ENCODE measurements at regions not wholly inside any gene's neighbourhood (a gene's known extent, or its start where the extent isn't known, plus 50 kb on each side); places are given as distances from the start of the nearest gene placed in this dataset.

DNA sequence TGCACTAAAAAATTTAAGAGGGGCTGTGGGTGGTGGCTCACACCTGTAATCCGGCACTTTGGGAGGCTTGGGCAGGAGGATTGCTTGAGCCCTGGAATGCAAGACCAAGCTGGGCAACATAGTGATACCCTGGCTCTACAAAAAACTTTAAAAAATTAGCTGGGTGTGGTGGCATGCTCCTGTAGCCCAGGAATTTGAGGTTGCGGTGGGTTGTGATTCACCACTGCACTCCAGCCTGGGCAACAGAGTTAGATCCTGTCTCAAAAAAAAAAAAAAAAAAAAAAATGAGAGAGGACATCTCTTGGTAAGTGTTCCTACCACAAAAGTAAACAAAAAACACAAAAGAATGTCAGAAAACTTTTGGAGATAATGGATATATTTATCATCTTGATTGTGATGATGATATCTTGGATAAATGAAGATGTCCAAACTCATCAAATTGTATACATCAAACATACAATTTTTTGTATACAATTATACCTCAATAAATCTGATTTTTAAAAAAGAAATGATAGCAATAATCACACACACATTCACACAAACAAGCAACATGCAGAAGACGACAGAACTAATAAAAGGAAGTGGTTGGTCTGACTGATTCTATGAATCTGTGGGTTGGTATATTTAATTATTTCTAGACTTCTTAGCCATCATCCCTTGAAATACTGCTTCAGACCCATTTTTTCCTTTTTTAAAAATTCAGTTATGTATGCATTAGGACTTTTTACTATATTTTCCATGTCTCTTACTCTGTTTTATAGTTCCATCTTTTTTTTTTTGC lies 465.9 kb downstream of the PLA2G4A start:
- no peak for DNase-seq (ENCODE audit: low read depth in 2 of 3, low spot score in 2 of 3)

DNA sequence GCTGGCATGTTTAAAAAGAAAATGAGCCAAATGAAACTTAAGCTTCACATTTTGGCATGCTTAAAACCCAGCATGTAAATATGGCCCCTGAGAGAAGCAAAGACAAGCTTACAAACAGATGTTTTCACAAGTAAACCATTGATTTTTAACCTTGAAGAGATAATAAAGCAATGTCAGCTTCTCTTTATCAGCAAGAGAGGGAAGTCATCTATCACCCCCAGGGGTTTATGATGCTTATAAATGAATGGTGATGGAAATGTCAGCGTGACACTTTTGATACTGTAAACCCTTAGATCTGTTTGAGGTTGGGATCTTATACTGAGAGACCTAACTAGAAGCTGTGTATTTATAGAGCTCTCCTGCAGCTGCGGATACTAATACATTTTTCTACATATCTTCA lies 471.3 kb downstream of the PLA2G4A start:
- no peak for DNase-seq (ENCODE audit: low read depth in 2 of 3, low spot score in 2 of 3)

DNA sequence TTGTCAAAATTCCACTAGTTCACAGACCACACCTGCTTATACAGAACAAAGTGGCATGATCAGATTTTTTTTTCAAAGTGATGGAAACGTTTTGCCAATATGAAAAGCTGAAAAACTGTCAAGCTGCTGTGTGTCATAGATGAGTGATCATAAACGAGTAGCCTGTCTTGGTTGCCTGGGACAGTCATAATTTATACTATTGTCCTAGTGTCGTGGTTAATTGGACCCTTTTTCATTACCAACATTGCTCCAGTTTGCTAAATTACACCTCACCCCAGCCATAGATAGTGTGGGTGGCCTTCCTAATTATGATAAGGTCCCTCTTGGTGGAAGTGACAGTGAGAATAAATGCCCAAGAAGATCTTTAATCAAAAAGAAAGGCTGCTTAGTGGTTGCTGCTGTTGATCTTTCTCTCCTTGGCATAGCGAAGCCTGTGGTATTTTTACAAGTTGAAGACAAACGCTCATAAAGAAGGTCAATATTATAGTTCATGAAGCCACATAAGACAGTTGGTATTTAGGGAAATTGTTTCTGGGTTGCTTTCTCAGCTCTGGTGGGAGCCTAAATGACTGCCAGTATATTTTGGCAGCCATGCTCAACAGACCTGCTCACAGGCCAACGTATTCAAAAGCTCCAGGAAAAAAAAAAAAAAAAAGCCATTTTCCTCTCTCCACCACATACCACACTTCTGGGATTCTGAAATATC lies 478.1 kb downstream of the PLA2G4A start:
- DNase-seq (ENCODE audit: low read depth in 2 of 3, low spot score in 2 of 3), result no peak

DNA sequence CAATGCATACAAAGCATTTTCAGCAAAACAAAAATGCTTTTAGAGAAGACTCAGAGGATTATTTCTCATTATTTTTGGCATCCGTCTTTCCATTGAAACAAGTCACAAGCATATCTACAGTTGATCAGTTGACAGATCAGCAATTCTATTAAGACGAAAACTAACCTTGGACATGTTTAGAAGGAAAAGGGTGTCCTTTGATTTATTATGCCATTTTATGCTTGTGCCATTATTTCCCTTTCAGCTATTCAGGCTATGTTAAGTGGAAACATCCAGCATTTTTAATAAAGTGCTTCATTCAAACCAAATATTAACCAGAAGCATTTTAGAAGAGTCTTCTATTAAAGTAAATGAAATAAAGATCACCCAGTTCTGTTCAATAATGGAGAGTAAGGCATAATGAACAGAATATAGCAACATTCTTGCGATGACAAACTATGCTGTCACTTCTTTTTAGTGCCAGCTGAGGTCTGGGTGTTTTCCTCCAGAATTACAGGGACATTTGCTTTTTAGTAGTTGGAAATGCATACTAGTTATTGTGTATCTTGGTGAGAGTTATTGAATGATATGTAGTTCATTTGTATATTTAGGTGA lies 481.4 kb downstream of the PLA2G4A start:
- DNase-seq (ENCODE audit: low read depth in 2 of 3, low spot score in 2 of 3), result no peak

DNA sequence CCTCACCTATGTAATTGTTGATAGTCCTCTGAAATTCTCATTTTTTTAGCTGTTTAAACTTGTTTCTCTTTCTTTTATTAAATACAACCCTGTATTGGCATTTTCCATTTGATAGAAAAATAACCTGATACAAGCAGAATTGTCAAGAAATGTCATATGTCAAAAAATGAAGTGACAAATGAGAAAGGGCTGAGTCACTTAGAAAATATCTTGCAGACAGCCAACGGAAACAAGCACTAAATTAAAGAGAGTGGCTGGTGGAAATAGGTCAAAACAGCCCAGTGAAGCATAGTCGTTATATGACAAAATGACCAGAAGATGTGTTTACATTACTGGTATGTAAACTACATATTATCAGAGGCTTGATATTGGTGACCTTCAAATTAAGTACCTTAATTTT lies 484.4 kb downstream of the PLA2G4A start:
- no peak for DNase-seq (ENCODE audit: low read depth in 2 of 3, low spot score in 2 of 3)

DNA sequence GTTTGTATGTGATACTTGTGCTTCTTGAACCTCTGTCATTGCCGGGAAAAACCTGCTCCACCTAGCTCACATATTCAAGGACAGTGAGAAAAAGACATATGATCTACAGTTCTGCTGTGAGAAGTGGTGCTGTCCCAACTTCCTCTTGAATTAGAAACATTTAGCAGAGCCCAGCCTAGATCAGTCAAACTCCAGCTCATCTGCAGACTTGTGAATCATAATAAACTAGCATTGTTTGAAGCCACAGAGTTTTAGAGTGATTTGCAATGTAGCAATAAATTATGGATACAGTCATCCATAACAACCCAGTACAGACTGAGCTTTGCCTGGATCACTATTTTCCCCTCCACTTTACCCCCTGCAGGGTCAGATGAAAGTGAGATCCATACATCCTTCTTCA lies 497.8 kb downstream of the PLA2G4A start:
- no peak for DNase-seq (ENCODE audit: low read depth in 2 of 3, low spot score in 2 of 3)

DNA sequence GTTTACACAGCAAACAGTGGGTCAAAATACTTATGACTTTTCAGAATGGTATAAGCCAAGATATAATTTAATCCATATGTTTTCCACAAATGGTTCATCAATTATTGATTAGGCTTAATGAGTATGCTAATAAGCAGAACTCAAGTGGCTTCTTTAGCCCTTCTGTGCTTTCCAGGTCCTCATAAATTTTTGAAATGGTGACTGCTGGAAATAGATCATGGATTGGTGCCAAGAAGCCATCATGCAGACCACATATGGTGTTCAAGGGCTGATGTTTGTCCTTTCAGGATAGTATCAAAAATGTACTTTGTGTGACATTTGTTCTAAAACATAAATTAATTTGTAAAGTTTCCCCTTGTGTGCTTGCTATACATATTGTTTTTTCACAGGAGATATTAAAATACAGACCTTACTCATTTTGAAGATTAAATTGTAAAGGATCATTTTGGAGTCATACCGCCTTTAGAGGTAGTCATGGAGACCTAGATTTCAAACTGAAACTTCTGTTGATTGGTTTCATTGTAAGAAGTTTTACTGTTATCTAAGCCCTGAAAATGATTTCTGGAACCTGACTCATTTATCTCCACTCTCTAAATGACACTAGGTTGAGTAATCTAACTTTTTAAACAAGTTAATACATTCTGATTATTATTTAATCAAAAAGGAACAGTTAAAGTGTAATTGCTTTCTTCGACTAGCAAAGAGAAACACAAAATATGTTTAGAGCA lies 507.9 kb downstream of the PLA2G4A start:
- no peak for DNase-seq (ENCODE audit: low read depth in 2 of 3, low spot score in 2 of 3)

DNA sequence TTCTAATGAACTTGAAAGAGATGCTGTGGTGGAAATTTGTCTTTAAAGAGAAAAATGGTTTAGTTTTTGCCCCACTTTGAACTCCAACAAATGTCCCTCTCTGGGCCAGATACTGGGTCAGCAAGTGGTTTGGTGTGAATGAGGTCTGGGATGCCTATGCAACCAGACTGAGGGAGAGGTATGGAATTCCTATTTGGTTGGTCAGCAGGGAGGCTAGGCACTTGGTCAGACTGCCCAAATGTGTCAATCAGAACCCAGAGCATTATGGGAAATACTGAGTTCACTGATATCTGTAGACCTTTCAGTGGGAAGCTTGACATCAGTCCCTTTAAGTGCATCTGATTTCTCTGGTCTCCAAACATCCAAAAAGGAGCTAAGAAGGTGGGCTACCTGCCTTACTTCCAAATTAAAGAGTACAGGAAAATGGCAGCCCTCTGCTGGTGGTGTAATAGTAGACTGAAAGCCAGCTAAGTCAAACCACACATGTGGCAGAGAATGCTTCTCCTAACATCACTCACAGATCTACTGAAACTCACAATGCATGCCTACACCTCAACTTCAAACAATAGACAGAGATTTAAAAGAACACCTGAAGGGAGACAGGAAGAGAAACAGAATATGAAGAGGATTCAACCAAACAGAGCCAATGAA lies 510.1 kb downstream of the PLA2G4A start:
- no peak for DNase-seq (ENCODE audit: low read depth in 2 of 3, low spot score in 2 of 3)

DNA sequence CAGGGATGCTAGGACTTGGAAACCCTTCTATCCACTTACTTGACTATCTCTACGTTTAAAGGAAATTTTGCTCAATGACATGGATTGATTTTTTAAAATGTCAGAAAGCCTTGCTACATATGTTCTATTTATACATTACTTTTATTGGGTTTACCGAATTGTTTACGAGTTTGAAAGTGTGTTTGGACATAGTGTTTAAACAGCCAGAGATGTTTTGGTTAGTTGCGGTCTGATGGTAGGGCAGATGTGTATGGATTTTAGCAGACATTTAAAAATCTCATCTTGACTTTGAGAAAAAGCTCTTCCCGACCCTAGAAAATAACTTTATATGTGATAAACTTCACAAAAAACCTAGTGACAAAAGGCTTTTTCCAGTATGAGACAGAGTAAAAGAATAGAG lies 513.7 kb downstream of the PLA2G4A start:
- DNase-seq (ENCODE audit: low read depth in 2 of 3, low spot score in 2 of 3), result no peak

DNA sequence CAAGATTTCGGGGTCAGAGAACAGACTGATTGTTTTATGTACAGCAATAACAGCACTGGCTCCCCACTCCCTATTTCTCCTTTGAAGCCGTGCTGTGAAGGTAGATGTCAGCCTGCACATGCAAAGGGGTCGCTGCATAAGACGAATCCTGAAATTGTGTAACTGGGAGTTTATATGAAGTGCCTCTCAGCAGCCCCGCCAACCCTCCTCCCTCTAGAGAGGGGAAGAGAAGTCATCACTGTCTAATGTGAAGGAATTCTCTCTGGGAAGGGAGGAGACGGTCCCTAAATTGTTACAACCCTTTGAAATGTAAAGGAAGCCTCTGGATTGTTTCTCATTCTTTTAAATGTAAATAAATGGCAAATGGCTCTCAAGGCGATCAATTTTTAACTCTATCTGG lies 545.3 kb downstream of the PLA2G4A start:
- no peak for DNase-seq (ENCODE audit: low read depth in 2 of 3, low spot score in 2 of 3)

DNA sequence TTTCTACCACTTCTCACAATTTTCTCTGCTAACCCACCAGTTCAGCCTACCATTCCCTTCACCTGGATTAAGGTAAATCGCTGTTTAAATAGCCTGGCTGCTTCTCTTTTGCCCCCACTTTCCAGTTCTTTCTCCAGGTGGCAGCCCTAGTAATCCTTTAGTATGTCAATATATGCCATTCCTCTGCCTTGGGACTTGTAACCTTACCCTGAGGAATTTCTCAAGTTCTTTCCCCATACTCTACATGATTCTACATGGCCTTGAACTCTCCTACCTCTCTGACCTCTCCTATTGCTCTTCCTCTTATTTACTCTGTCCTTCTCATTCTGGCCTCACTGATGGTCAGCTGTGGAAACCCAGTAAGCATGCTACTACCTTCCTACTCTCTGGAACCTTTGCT lies 546.0 kb downstream of the PLA2G4A start:
- no peak for DNase-seq (ENCODE audit: low read depth in 2 of 3, low spot score in 2 of 3)

DNA sequence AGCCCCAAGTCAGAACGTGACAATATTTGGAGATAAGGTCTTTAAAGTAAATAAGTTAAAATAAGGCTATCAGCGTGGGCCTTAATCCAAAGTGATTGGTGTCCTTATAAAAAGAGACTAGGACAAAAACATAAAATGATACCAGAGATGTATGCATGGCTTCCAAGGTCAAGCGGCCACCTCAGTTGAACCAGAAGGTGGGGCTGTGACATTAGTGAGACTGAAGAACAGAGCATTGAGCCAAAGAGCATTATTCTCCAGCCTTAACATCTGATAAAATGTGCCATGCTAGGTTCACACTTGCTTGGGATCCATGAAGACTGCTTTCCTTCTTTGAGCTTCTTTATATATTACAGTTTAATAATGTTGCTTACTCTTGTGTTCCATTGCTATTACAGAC lies 554.6 kb downstream of the PLA2G4A start:
- no peak for DNase-seq (ENCODE audit: low read depth in 2 of 3, low spot score in 2 of 3)

DNA sequence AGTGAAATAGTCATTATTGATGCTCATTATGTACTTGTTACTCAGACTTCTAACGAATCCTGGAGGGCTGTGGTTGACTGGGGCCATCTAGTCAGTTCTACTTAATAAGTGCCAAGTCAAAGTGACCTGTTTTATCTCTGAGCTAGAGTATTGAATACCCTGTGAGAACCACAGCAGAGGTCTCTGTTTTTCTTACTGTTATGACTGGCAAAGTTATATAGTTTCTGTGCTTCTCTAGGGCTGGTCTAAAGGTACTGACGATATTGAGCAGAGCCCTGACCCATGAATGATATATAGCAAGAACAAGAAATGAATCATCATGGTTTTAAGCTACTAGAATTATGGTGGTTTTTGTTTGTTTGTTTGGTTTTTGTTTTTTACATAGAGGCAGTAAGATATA lies 555.8 kb downstream of the PLA2G4A start:
- no peak for DNase-seq (ENCODE audit: low read depth in 2 of 3, low spot score in 2 of 3)

DNA sequence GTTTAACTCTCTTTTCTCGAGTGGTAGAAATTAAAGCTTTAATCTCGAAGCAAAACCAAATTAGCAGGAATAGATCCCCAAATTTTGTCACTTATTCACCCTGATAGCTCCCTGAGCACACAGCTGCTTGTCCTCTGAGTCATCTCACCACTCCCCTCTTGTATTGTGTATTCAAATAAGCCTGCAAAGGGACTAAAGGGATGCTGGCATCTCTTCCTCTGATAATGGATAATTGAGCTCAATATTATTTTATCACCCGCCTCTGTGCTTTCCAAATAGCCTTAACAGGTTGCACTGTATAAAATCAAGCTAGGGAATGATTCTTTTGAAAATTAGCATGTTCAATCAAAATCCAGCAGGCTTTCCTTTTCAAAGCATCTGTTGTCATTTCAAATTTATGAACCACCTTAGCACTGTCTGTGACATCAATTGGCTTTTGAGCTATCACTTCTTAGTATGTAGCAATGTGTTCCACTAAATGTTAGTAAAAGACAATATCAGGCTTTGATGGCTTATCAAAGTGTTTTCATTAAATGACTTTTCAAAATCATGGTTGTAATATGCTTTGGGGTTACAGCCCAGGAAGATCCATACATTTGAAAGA lies 561.6 kb downstream of the PLA2G4A start:
- no peak for DNase-seq (ENCODE audit: low read depth in 2 of 3, low spot score in 2 of 3)

DNA sequence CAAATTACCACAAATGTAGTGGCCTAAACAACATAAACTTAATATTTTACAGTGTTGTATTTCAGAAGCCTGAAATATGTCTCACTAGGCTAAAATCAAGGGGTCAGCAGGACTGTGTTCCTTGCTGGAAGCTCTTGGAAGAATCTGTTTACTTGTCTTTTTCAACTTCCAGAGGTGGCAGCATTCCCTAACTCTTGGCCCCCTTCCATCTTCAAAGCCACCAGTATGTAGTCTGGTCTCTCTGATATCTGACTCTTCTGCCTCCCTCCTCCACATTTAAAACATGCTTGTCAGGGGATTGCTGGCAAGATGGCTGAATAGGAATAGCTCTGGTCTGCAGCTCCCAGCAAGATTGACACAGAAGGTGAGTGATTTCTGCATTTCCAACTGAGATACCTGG lies 567.5 kb downstream of the PLA2G4A start:
- no peak for DNase-seq (ENCODE audit: low read depth in 2 of 3, low spot score in 2 of 3)

DNA sequence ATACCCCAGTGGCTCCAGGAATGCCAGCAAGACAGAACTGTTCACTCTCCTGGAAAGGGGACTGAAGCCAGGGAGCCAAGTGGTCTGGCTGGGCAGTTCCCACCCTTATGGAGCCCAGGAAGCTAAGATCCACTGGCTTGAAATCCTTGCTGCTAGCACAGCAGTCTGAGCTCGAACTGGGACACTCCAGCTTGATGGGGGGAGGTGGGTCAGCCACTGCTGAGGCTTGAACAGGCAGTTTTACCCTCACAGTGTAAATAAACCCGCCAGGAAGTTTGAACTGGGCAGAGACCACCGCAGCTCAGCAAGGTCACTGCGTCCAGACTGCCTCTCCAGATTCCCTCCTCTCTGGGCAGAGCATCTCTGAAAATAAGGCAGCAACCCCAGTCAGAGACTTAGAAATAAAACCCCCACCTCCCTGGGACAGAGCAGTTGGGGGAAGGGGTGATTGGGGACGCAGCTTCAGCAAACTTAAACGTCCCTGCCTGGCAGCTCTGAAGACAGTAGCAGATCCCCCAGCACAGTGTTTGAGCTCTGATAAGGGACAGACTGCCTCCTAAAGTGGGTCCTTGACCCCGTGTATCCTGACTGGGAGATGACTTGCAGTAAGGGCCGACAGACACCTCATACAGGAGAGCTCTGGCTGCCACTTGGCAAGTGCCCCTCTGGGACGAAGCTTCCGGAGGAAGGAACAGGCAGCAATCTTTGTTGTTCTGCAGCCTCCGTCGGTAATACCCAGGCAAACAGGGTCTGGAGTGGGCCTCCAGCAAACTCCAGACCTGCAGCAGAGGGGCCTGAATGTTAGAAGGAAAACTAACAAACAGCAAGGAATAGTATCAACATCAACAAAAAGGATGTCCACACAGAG lies 568.4 kb downstream of the PLA2G4A start:
- DNase-seq (ENCODE audit: low read depth in 2 of 3, low spot score in 2 of 3), result no peak

DNA sequence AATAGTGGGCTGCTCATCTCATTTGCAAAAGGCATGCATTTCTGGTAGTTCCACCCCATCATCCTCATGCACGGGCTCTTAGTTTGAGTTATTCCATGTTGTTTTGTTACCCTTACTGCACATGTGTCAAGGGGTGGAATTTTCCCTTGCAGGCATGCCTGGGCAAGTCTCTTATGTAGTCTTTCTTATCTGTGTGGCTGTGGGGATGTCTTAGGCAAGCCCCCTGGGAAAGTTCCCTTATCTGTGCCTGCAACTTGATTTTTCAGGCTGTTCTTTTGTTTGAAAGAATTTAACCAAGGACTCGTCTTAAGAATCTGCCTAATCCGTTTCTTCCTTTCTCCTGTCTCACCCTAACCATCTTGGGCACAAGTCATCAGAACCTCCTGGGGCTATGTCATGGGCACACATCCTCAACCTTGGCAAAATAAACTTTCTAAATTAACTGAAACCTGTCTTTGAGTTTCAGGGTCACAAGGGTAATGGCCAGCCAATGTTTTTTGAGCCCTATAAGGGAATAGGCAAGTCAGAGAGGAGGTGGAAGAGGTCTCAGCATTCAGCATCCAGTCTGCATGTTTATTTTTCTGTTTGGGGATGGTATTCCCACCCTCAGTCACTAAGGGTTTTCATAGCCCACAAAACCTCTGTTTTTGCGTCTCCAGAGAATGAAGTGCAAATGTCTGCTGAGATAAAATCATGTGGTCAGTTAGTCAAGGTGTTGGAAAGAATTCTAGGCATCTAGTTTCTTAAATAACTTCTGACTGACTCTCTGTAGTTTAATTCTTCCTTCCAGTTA lies 579.7 kb downstream of the PLA2G4A start:
- no peak for DNase-seq (ENCODE audit: low read depth in 2 of 3, low spot score in 2 of 3)

DNA sequence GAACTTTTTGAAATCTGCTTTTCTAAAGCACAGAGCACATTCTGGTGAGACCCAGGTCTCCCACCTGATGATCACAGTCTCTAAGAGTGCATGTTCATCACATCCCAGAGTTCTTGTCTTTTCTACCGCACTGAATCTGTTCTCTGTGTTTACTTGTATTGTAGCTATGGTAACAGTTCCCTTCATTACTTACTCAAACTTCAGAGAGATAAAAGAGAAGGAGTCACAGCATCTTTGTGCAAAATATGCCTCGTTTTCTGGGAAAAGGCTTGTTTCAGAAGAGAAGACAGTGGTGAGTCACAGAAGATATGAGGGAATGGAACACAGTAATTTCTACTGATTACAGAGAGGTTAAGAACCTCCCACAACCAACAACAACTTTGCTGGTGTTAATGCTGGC lies 580.6 kb downstream of the PLA2G4A start:
- DNase-seq (ENCODE audit: low read depth in 2 of 3, low spot score in 2 of 3), result no peak

DNA sequence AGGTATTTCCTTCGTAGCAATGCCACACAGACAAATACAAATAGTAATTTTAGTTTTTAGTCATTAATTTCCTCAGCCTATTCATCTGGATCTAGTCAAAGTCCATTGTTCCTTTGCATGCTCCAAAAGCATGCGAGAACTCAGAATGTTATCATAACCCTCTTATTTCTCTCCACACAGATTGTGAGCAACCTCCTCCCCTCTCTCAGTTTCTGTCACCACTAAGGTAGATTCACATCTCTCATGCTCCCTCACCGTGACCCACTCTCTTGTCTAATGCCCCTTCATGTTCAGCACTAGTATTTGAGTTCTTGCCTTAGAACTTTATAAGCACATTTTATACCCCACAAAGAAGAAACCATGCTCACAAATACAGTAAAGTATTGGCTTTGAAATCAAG lies 582.4 kb downstream of the PLA2G4A start:
- DNase-seq (ENCODE audit: low read depth in 2 of 3, low spot score in 2 of 3), result no peak
